Esophagus squamous epithelium (tissue), 5 donors: ENCODE measurements at regions not wholly inside any gene's neighbourhood (a gene's known extent, or its start where the extent isn't known, plus 50 kb on each side); places are given as distances from the start of the nearest gene placed in this dataset.

Experiments used
- DNase-seq: peaks from one replicate; lab custom pipeline; 2025; lab: John Stamatoyannopoulos, UW
- H3K27ac ChIP-seq, 4 donors: fragments of 200-600 bp; sonication (generic); one replicate each; pipeline ENCODE4 v1.5.1; 2016 to 2019; ENCODE audit warnings: mild to moderate bottlenecking in 1 of 4
- H3K27me3 ChIP-seq, 4 donors: fragments of 200-600 bp; sonication (generic); 1 replicate in 3 of 4; 2 replicates in 1 of 4; pipeline versions ENCODE4 v1.5.1 to v1.6.0; 2017 to 2021; ENCODE audit warnings: antibody characterized with exemption in 1 of 4
- H3K36me3 ChIP-seq, 3 donors: fragments of 200-600 bp; sonication (generic); one replicate each; pipeline ENCODE4 v1.5.1; 2016 to 2019
- H3K4me1 ChIP-seq, 3 donors: fragments of 200-600 bp; sonication (generic); one replicate each; pipeline ENCODE4 v1.5.1; 2017 to 2019
- H3K4me3 ChIP-seq, 4 donors: fragments of 200-600 bp; sonication (generic); 1 replicate in 3 of 4; 2 replicates in 1 of 4; pipeline ENCODE4 v1.5.1; 2016 to 2019; ENCODE audit warnings: mild to moderate bottlenecking in 2 of 4, moderate library complexity in 1 of 4
- H3K9me3 ChIP-seq, 3 donors: fragments of 200-600 bp; sonication (generic); one replicate each; pipeline ENCODE4 v1.5.1; 2016 to 2019
- CTCF ChIP-seq, 6 experiments: fragments of 450-650 bp in 4 of 6; fragments of 200-600 bp in 2 of 6; sonication (generic) in 2 of 6; IDR thresholded peaks; one replicate each; pipeline ENCODE4 v1.5.1; 2016 to 2019; ENCODE audit warnings: antibody characterized with exemption in 6 of 6, mild to moderate bottlenecking in 4 of 6, moderate library complexity in 4 of 6
- POLR2A ChIP-seq, 4 donors: fragments of 450-650 bp; IDR thresholded peaks; one replicate each; pipeline ENCODE4 v1.6.1; 2017; ENCODE audit warnings: antibody characterized with exemption in 4 of 4, mild to moderate bottlenecking in 4 of 4, moderate library complexity in 3 of 4
- WGBS, 2 donors: methylation state at CpG; one replicate each; pipeline ENCODE4 v1.1.5; 2018; 5-methylcytosine and 5-hydroxymethylcytosine counted together
- intact Hi-C: fragments of 100-400 bp; cut with DNase I; formaldehyde crosslinking; loops from one replicate; pipeline ENCODE4 v1.15.0; 2022
- donor health status: DM: yes; HTN: yes; CAD: no.

GRCh38 chr4:125572601-125573000 lies 257.8 kb downstream of the FAT4 start:
- Histone ChIP-seq H3K27me3 (no peaks in the 10 kb centered on the region), H3K36me3 (no peaks in the 10 kb centered on the region), H3K4me3 (no peak overlapping the region), H3K27ac (no peak overlapping the region), H3K9me3 (no peaks in the 10 kb centered on the region), H3K4me1 (no peaks in the 10 kb centered on the region)
- DNase-seq = no peak
- WGBS, 2 donors = 91 to 96% methylated on average over 3 of the region's 3 CpGs
- intact Hi-C loops = no loop called here
- TF ChIP-seq POLR2A (IDR thresholded peaks at IDR 0.05) = no peak
- no peak for TF ChIP-seq CTCF (IDR thresholded peaks at IDR 0.05)

- Histone ChIP-seq H3K9me3 (no peaks in the 10 kb centered on the region), H3K27me3 (no peaks in the 10 kb centered on the region), H3K27ac (no peak overlapping the region), H3K36me3 (no peaks in the 10 kb centered on the region), H3K4me3 (no peak overlapping the region), H3K4me1 (no peaks in the 10 kb centered on the region)
- DNase-seq = no peak
- 95 to 100% methylated on average over 1 to 3 of the region's 3 CpGs for WGBS, 2 donors
- TF ChIP-seq POLR2A (IDR thresholded peaks at IDR 0.05) = no peak
- no peak for TF ChIP-seq CTCF (IDR thresholded peaks at IDR 0.05)
- intact Hi-C loops = no loop called here
These were observed 258.6 kb downstream of the FAT4 start for GRCh38 chr4:125573368-125573767.

- no peaks in the 10 kb centered on the region for H3K27me3 ChIP-seq
- H3K27ac ChIP-seq = no peak overlapping the region
- no peak overlapping the region for H3K4me3 ChIP-seq
- no peaks in the 10 kb centered on the region for H3K4me1 ChIP-seq
- TF ChIP-seq CTCF (IDR thresholded peaks at IDR 0.05) (no peak), POLR2A (IDR thresholded peaks at IDR 0.05) (no peak)
- 50% methylated on average over 1 of the region's 1 CpG; no CpG with 5 or more reads in 1 of the 2 donors for WGBS, 2 donors
- intact Hi-C loops = no loop called here
- no peaks in the 10 kb centered on the region for H3K36me3 ChIP-seq
- no peaks in the 10 kb centered on the region for H3K9me3 ChIP-seq
- DNase-seq = no peak
These were observed 259.0 kb downstream of the FAT4 start for GRCh38 chr4:125573786-125574185.

GRCh38 chr4:125582302-125582701 lies 267.5 kb downstream of the FAT4 start:
- no peaks in the 10 kb centered on the region for H3K36me3 ChIP-seq
- H3K4me1 ChIP-seq = no peaks in the 10 kb centered on the region
- H3K4me3 ChIP-seq = no peak overlapping the region
- WGBS, 2 donors = 54 to 56% methylated on average over 1 of the region's 1 CpG
- no peak for DNase-seq
- no peaks in the 10 kb centered on the region for H3K27me3 ChIP-seq
- TF ChIP-seq CTCF (IDR thresholded peaks at IDR 0.05) = no peak
- no peak for TF ChIP-seq POLR2A (IDR thresholded peaks at IDR 0.05)
- no peaks in the 10 kb centered on the region for H3K9me3 ChIP-seq
- no peak overlapping the region for H3K27ac ChIP-seq
- intact Hi-C loops = no loop called here

GRCh38 chr4:125590158-125590557 lies 275.4 kb downstream of the FAT4 start:
- Histone ChIP-seq H3K4me1 (no peaks in the 10 kb centered on the region), H3K27ac (no peak overlapping the region), H3K36me3 (no peaks in the 10 kb centered on the region), H3K9me3 (no peaks in the 10 kb centered on the region), H3K27me3 (no peaks in the 10 kb centered on the region), H3K4me3 (no peak overlapping the region)
- WGBS, 2 donors = 91 to 94% methylated on average over 1 of the region's 1 CpG
- intact Hi-C loops = no loop called here
- TF ChIP-seq POLR2A (IDR thresholded peaks at IDR 0.05) = no peak
- no peak for DNase-seq

- intact Hi-C loops = no loop called here
- no peaks in the 10 kb centered on the region for H3K36me3 ChIP-seq
- H3K9me3 ChIP-seq = no peaks in the 10 kb centered on the region
- TF ChIP-seq POLR2A (IDR thresholded peaks at IDR 0.05) = no peak
- no peak for TF ChIP-seq CTCF (IDR thresholded peaks at IDR 0.05)
- no peak for DNase-seq
- no peak overlapping the region for H3K4me3 ChIP-seq
- no peaks in the 10 kb centered on the region for H3K4me1 ChIP-seq
- no peaks in the 10 kb centered on the region for H3K27me3 ChIP-seq
- 83 to 91% methylated on average over 8 of the region's 8 CpGs for WGBS, 2 donors
- H3K27ac ChIP-seq = no peak overlapping the region
These were observed 276.5 kb downstream of the FAT4 start for GRCh38 chr4:125591290-125591689.
